Large intestine (tissue), 3 donors: ENCODE measurements at regions not wholly inside any gene's neighbourhood (a gene's known extent, or its start where the extent isn't known, plus 50 kb on each side); places are given as distances from the start of the nearest gene placed in this dataset.

ENCODE experiments used
- DNase-seq, 2 donors: peaks; one replicate each; pipeline versions ENCODE4 v3.0.0 to v3.0.0-alpha.2; 2013
- H3K27ac ChIP-seq: one replicate; pipeline ENCODE4 v1.5.1; 2013; ENCODE audit warnings: low read length
- H3K27me3 ChIP-seq: 2 replicates; pipeline ENCODE4 v1.6.1; 2013; ENCODE audit warnings: low read length; ENCODE audit not compliant: control insufficient read depth, insufficient read depth
- H3K36me3 ChIP-seq: 2 replicates; pipeline ENCODE4 v1.6.1; 2013; ENCODE audit warnings: low read length; ENCODE audit not compliant: control insufficient read depth, insufficient read depth
- H3K4me1 ChIP-seq: one replicate; pipeline ENCODE4 v1.6.1; 2013; ENCODE audit warnings: low read length; ENCODE audit not compliant: control insufficient read depth, insufficient read depth
- H3K4me3 ChIP-seq: one replicate; pipeline ENCODE4 v1.5.1; 2013; ENCODE audit warnings: low read length
- H3K9me3 ChIP-seq: one replicate; pipeline ENCODE4 v1.6.1; 2013; ENCODE audit warnings: mild to moderate bottlenecking, low read depth, low read length, moderate library complexity; ENCODE audit not compliant: control insufficient read depth
- WGBS: methylation state at CpG from one replicate; pipeline ENCODE4 v1.1.5; 2013; ENCODE audit warnings: low lambda C conversion rate; ENCODE audit not compliant: insufficient coverage; 5-methylcytosine and 5-hydroxymethylcytosine counted together

GRCh38 chr6:44631968-44632367, 244.5 kb downstream of the CDC5L start:
- no CpG with 5 or more reads among the region's 6 CpGs for WGBS
- no peaks in the 10 kb centered on the region for H3K4me1 ChIP-seq
- no peak overlapping the region for H3K27ac ChIP-seq
- H3K36me3 ChIP-seq = no peaks in the 10 kb centered on the region
- peaks cover 8% of the 10 kb centered on the region for H3K27me3 ChIP-seq
- DNase-seq = no peak
- H3K9me3 ChIP-seq = no peaks in the 10 kb centered on the region
- no peak overlapping the region for H3K4me3 ChIP-seq

GRCh38 chr6:44634321-44634720, 246.8 kb downstream of the CDC5L start:
- DNase-seq = no peak
- Histone ChIP-seq H3K4me3 (no peak overlapping the region), H3K27ac (no peak overlapping the region), H3K27me3 (peaks cover 8% of the 10 kb centered on the region), H3K36me3 (no peaks in the 10 kb centered on the region), H3K9me3 (no peaks in the 10 kb centered on the region), H3K4me1 (no peaks in the 10 kb centered on the region)
- WGBS = 100% methylated on average over 1 of the region's 8 CpGs

- no peak overlapping the region for H3K27ac ChIP-seq
- peaks cover 6% of the 10 kb centered on the region for H3K27me3 ChIP-seq
- H3K36me3 ChIP-seq = no peaks in the 10 kb centered on the region
- no peak for DNase-seq
- H3K4me1 ChIP-seq = no peaks in the 10 kb centered on the region
- no CpG with 5 or more reads among the region's 4 CpGs for WGBS
- no peak overlapping the region for H3K4me3 ChIP-seq
- H3K9me3 ChIP-seq = no peaks in the 10 kb centered on the region
Observed at GRCh38 chr6:44635486-44635885, 248.0 kb downstream of the CDC5L start.

GRCh38 chr6:44636561-44637248, 249.2 kb downstream of the CDC5L start:
- Histone ChIP-seq H3K4me3 (no peak overlapping the region), H3K4me1 (no peaks in the 10 kb centered on the region), H3K9me3 (no peaks in the 10 kb centered on the region), H3K27ac (no peak overlapping the region), H3K36me3 (no peaks in the 10 kb centered on the region), H3K27me3 (peaks cover 2% of the 10 kb centered on the region)
- WGBS = no CpG with 5 or more reads among the region's 14 CpGs
- no peak for DNase-seq

GRCh38 chr6:44641344-44642031, 254.0 kb downstream of the CDC5L start:
- Histone ChIP-seq H3K27ac (no peak overlapping the region), H3K27me3 (no peaks in the 10 kb centered on the region), H3K36me3 (no peaks in the 10 kb centered on the region), H3K4me3 (no peak overlapping the region), H3K9me3 (no peaks in the 10 kb centered on the region), H3K4me1 (no peaks in the 10 kb centered on the region)
- WGBS = no CpG with 5 or more reads among the region's 10 CpGs
- no peak for DNase-seq

GRCh38 chr6:44642349-44642748, 254.8 kb downstream of the CDC5L start:
- H3K4me3 ChIP-seq = no peak overlapping the region
- no peak overlapping the region for H3K27ac ChIP-seq
- DNase-seq = no peak
- H3K36me3 ChIP-seq = no peaks in the 10 kb centered on the region
- WGBS = 91% methylated on average over 1 of the region's 1 CpG
- no peaks in the 10 kb centered on the region for H3K9me3 ChIP-seq
- H3K27me3 ChIP-seq = no peaks in the 10 kb centered on the region
- no peaks in the 10 kb centered on the region for H3K4me1 ChIP-seq

GRCh38 chr6:44642870-44643522, 255.5 kb downstream of the CDC5L start:
- Histone ChIP-seq H3K27me3 (peaks cover 2% of the 10 kb centered on the region), H3K27ac (no peak overlapping the region), H3K4me3 (no peak overlapping the region), H3K4me1 (no peaks in the 10 kb centered on the region), H3K9me3 (no peaks in the 10 kb centered on the region), H3K36me3 (no peaks in the 10 kb centered on the region)
- no peak for DNase-seq
- 80% methylated on average over 1 of the region's 10 CpGs for WGBS

GRCh38 chr6:44645276-44645675, 257.8 kb downstream of the CDC5L start:
- no peaks in the 10 kb centered on the region for H3K9me3 ChIP-seq
- no peak overlapping the region for H3K4me3 ChIP-seq
- H3K36me3 ChIP-seq = no peaks in the 10 kb centered on the region
- H3K27me3 ChIP-seq = peaks cover 2% of the 10 kb centered on the region
- H3K27ac ChIP-seq = no peak overlapping the region
- H3K4me1 ChIP-seq = no peaks in the 10 kb centered on the region
- WGBS = 50% methylated on average over 2 of the region's 6 CpGs
- DNase-seq = no peak

GRCh38 chr6:44646355-44646754, 258.8 kb downstream of the CDC5L start:
- H3K4me1 ChIP-seq = no peaks in the 10 kb centered on the region
- DNase-seq = no peak
- no peaks in the 10 kb centered on the region for H3K36me3 ChIP-seq
- no peaks in the 10 kb centered on the region for H3K9me3 ChIP-seq
- H3K27ac ChIP-seq = no peak overlapping the region
- no CpG with 5 or more reads among the region's 5 CpGs for WGBS
- peaks cover 2% of the 10 kb centered on the region for H3K27me3 ChIP-seq
- no peak overlapping the region for H3K4me3 ChIP-seq

- Histone ChIP-seq H3K27me3 (peaks cover 5% of the 10 kb centered on the region), H3K27ac (no peak overlapping the region), H3K36me3 (no peaks in the 10 kb centered on the region), H3K4me3 (no peak overlapping the region), H3K4me1 (no peaks in the 10 kb centered on the region), H3K9me3 (no peaks in the 10 kb centered on the region)
- no peak for DNase-seq
- WGBS = no CpG with 5 or more reads among the region's 4 CpGs
Observed at GRCh38 chr6:44649365-44650025, 262.0 kb downstream of the CDC5L start.
